MCF 10A (cell line): ENCODE measurements at regions not wholly inside any gene's neighbourhood (a gene's known extent, or its start where the extent isn't known, plus 50 kb on each side); places are given as distances from the start of the nearest gene placed in this dataset.

Experiments used
- BruUV-seq: library from RNA; stranded (reverse); fragments of 400-500 nt; replicated peaks from 2 replicates; lab custom pipeline; 2021; lab: Mats Ljungman, UMichigan
- CTCF ChIA-PET: fragments of 300-600 bp; sonication (Branson Sonifier 250); formaldehyde crosslinking; extraction: SDS; loops from one replicate; lab custom pipeline; 2021; ENCODE audit warnings: antibody characterized with exemption, inconsistent platforms; lab: Yijun Ruan, JAX
- POLR2A ChIA-PET: fragments of 300-600, 350-650 bp; sonication (Branson Sonifier 250); formaldehyde crosslinking; extraction: SDS; loops from one replicate; lab custom pipeline; 2020; ENCODE audit warnings: antibody characterized with exemption, inconsistent platforms; lab: Yijun Ruan, JAX
- DNase-seq: peaks from one replicate; pipeline ENCODE4 v3.0.0-alpha.2; 2018; ENCODE audit not compliant: unreplicated experiment
- H3K27ac Mint-ChIP-seq: one replicate; pipeline ENCODE4 v1.8.0; 2022; ENCODE audit warnings: mild to moderate bottlenecking, low read depth, mixed read lengths; ENCODE audit not compliant: unreplicated experiment
- H3K27me3 Mint-ChIP-seq: one replicate; pipeline ENCODE4 v1.8.0; 2022; ENCODE audit warnings: mixed read lengths; ENCODE audit not compliant: insufficient read depth, unreplicated experiment
- H3K36me3 Mint-ChIP-seq: one replicate; pipeline ENCODE4 v1.8.0; 2022; ENCODE audit warnings: mild to moderate bottlenecking, moderate library complexity, mixed read lengths; ENCODE audit not compliant: insufficient read depth, unreplicated experiment
- H3K4me1 Mint-ChIP-seq: one replicate; pipeline ENCODE4 v1.8.0; 2022; ENCODE audit warnings: mixed read lengths; ENCODE audit not compliant: insufficient read depth, unreplicated experiment
- H3K4me3 Mint-ChIP-seq: one replicate; pipeline ENCODE4 v1.8.0; 2022; ENCODE audit warnings: mild to moderate bottlenecking, moderate library complexity, mixed read lengths; ENCODE audit not compliant: unreplicated experiment
- H3K9me3 Mint-ChIP-seq: one replicate; pipeline ENCODE4 v1.8.0; 2022; ENCODE audit warnings: mixed read lengths; ENCODE audit not compliant: unreplicated experiment
- intact Hi-C: fragments of 100-400 bp; cut with micrococcal nuclease; formaldehyde crosslinking; loops from 2 replicates; pipeline ENCODE4 v1.14.1; 2022
- TF ChIP-seq, protein P1 (sequence below): fragments of 200-600 bp; IDR thresholded peaks from one replicate; pipeline ENCODE4 v1.8.0; 2022; ENCODE audit warnings: antibody characterized with exemption, mild to moderate bottlenecking; ENCODE audit not compliant: unreplicated experiment

DNA sequence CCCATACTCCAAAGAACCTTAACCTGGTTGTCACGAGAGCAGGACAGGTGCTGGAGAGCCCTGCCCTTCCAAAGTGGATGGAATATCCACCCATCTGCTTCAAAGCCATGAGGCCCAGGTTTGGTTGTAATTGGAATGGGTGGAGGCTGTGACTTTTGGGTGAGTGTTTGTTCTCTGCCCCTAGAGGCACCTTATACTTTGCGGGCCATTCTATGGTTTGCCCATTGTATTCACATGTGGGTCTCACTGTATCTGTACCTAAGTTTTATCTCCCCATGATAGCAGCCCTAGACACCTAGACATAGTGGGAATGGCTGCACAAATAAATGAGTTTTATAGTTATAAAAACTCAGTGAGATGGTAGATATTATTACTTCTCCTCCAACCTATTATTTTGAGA lies 67.1 kb upstream of the NAA20 start:
- DNase-seq, result no peak
- Mint-ChIP-seq H3K27ac (no peak overlapping the region), H3K27me3 (no peaks in the 10 kb centered on the region), H3K36me3 (no peaks in the 10 kb centered on the region), H3K4me3 (no peak overlapping the region), H3K9me3 (no peaks in the 10 kb centered on the region), H3K4me1 (no peaks in the 10 kb centered on the region)
- POLR2A ChIA-PET, result interaction anchor here (1.0 to 1.8 kb wide), 2 partner anchors 16 to 27 kb away, joined by 6 read pairs; no protein-coding TSS in a partner anchor
- BruUV-seq, result no TSS peak
- TF ChIP-seq, protein P1, sequence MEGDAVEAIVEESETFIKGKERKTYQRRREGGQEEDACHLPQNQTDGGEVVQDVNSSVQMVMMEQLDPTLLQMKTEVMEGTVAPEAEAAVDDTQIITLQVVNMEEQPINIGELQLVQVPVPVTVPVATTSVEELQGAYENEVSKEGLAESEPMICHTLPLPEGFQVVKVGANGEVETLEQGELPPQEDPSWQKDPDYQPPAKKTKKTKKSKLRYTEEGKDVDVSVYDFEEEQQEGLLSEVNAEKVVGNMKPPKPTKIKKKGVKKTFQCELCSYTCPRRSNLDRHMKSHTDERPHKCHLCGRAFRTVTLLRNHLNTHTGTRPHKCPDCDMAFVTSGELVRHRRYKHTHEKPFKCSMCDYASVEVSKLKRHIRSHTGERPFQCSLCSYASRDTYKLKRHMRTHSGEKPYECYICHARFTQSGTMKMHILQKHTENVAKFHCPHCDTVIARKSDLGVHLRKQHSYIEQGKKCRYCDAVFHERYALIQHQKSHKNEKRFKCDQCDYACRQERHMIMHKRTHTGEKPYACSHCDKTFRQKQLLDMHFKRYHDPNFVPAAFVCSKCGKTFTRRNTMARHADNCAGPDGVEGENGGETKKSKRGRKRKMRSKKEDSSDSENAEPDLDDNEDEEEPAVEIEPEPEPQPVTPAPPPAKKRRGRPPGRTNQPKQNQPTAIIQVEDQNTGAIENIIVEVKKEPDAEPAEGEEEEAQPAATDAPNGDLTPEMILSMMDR, result no peak
- CTCF ChIA-PET, result no interaction called here
- intact Hi-C loops, result no loop called here

DNA sequence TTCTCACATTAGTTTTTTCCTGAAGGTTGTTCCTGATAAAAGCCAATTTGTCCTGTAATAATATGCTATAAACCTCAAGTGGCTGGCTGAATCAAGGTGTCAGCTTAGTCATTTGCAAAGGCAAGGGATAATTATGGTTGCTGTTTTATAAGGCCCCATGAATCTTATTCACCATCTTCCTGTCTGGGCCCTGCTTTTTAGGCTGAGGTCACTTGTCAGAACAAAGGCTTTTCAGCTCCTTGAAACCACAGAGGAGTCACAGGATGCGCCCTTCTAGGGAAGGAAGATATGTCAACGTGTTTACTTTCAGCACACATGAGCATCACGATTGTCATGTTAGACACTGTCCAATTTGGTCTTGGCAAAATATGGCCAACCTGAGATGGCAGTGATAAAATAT lies 64.8 kb upstream of the NAA20 start:
- TF ChIP-seq, protein P1, result no peak
- BruUV-seq, result no TSS peak
- Mint-ChIP-seq H3K27me3 (no peaks in the 10 kb centered on the region), H3K27ac (no peak overlapping the region), H3K9me3 (no peaks in the 10 kb centered on the region), H3K4me1 (no peaks in the 10 kb centered on the region), H3K36me3 (no peaks in the 10 kb centered on the region), H3K4me3 (no peak overlapping the region)
- POLR2A ChIA-PET, result interaction anchor here (0.7 to 2.3 kb wide), 4 partner anchors 12 to 40 kb away, joined by 3 to 10 read pairs (median 4); no protein-coding TSS in a partner anchor
- CTCF ChIA-PET, result interaction anchor here (0.6 to 1.2 kb wide), 2 partner anchors 279 to 323 kb away, joined by 3 read pairs; no protein-coding TSS in a partner anchor
- intact Hi-C loops, result no loop called here
- no peak for DNase-seq

DNA sequence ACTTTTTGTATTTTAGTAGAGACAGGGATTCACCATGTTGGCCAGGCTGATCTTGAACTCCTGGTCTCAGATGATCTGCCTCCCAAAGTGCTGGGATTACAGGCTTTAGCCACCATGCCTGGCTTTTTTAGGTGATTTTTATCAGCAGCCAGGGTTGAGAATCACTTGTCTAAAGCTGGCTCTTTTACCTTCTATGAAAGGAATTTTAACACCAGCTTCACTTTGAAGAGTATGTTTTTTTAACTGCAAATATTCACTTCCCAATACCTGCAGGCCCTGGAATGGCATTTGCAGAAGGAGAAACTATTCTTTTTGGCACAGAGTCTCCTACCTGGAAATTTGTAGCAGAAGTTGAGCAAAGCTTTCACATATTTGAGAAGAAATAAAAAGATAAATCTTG lies 63.6 kb upstream of the NAA20 start:
- ChIA-PET CTCF (interaction anchor here (0.7 to 1.1 kb wide), 2 partner anchors 53 to 169 kb away, joined by 3 to 4 read pairs; no protein-coding TSS in a partner anchor), POLR2A (interaction anchor here (0.8 to 2.3 kb wide), 3 partner anchors 11 to 43 kb away, joined by 3 to 10 read pairs (median 4); no protein-coding TSS in a partner anchor)
- no peaks in the 10 kb centered on the region for H3K27me3 Mint-ChIP-seq
- intact Hi-C loops, result no loop called here
- no peak for DNase-seq
- no TSS peak for BruUV-seq
- H3K27ac Mint-ChIP-seq, result no peak overlapping the region
- no peak overlapping the region for H3K4me3 Mint-ChIP-seq
- TF ChIP-seq, protein P1, result no peak
- H3K4me1 Mint-ChIP-seq, result no peaks in the 10 kb centered on the region
- H3K36me3 Mint-ChIP-seq, result peaks cover 6% of the 10 kb centered on the region
- no peaks in the 10 kb centered on the region for H3K9me3 Mint-ChIP-seq

DNA sequence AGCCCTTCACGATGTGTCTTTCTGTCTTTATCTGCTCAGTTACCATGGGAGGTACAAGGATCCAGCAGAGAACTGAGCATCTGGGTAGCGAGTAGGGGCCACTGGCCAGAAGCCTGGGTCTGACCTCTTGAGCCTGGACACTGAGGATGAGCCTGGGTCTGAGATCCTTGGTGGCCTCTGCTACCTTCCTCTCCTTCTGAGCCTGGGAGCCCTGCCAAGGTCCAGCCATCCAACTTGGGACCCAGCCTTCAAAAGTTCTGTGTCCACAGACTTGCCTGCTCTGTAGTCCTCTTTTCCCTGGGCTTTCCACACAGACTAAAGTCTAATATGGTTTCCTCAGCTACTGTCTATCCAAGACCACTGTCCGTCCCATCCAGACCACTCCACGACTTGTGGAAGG lies 60.2 kb upstream of the NAA20 start:
- Mint-ChIP-seq H3K27me3 (no peaks in the 10 kb centered on the region), H3K27ac (no peak overlapping the region), H3K36me3 (peaks cover 6% of the 10 kb centered on the region), H3K4me3 (no peak overlapping the region), H3K9me3 (no peaks in the 10 kb centered on the region), H3K4me1 (peaks cover 6% of the 10 kb centered on the region)
- CTCF ChIA-PET, result interaction anchor here (0.6 to 2.1 kb wide), 11 partner anchors 9 to 1653 kb away, joined by 3 to 26 read pairs (median 5); no protein-coding TSS in a partner anchor
- intact Hi-C loops, result no loop called here
- TF ChIP-seq, protein P1, result no peak
- POLR2A ChIA-PET, result interaction anchor here (1.3 to 12.1 kb wide), 8 partner anchors 16 to 171 kb away, joined by 4 to 354 read pairs (median 15); no protein-coding TSS in a partner anchor
- no peak for DNase-seq
- no TSS peak for BruUV-seq
